SH-SY5Y (cell line): ENCODE measurements at regions not wholly inside any gene's neighbourhood (a gene's known extent, or its start where the extent isn't known, plus 50 kb on each side); places are given as distances from the start of the nearest gene placed in this dataset.

ENCODE experiments used
- GATA2 ChIP-seq: IDR thresholded peaks from 2 replicates; pipeline ENCODE4 v1.6.1; 2011; ENCODE audit warnings: mild to moderate bottlenecking, low read depth, low read length
- GATA3 ChIP-seq: IDR thresholded peaks from 2 replicates; pipeline ENCODE4 v1.6.1; 2011; ENCODE audit warnings: low read depth, mild to moderate bottlenecking, low read length, moderate library complexity

DNA sequence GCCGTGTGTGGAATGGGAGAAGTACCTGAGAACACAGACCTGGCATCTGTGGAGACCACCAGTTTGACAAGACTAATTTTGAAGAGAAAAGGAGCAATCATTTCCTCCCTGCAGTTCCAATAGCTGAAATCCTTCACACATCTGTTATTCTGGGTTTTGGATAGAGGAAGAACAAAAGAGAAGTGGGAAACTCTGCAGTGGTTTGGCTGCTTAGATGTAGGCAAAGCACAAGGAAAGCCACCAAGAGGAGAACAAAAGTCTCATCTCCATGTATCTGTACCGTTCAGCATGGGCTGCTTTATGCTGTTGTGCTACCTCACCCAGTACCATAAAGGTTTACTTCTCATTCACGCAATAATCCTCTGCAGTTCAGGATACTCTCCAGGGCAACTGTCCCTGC lies 153.1 kb upstream of the COL8A1 start:
- TF ChIP-seq GATA3 (no peak), GATA2 (no peak)
